H1 (cell line): ENCODE measurements at regions not wholly inside any gene's neighbourhood (a gene's known extent, or its start where the extent isn't known, plus 50 kb on each side); places are given as distances from the start of the nearest gene placed in this dataset.

ENCODE experiments used
- CTCF ChIA-PET: fragments of 300-600 bp; sonication (Branson Sonifier 250); formaldehyde crosslinking; loops from one replicate; lab custom pipeline; 2021; ENCODE audit not compliant: partially characterized antibody; lab: Charles Lee
- POLR2A ChIA-PET: fragments of 300-600 bp; sonication (Branson Sonifier 250); formaldehyde crosslinking; loops from one replicate; lab custom pipeline; 2021; ENCODE audit warnings: inconsistent platforms; ENCODE audit not compliant: partially characterized antibody; lab: Charles Lee
- DNase-seq, 2 experiments: peaks; one replicate each; pipeline versions ENCODE4 v3.0.0 to v3.0.0-alpha.2; 2010 to 2022; ENCODE audit warnings: low spot score in 2 of 2, low read depth in 1 of 2, mixed read lengths in 1 of 2
- FAIRE-seq: peaks from 2 replicates; lab custom pipeline; 2011; peaks lifted over from hg19 to GRCh38; lab: Jason Lieb, UNC
- H2AFZ ChIP-seq: 2 replicates; pipeline ENCODE4 v1.8.1; 2012; ENCODE audit warnings: low read length, inconsistent platforms
- H2AK5ac ChIP-seq: 2 replicates; pipeline ENCODE4 v1.6.1; 2013; ENCODE audit warnings: low read depth, low read length
- H2BK120ac ChIP-seq: replicated peaks from 2 replicates; pipeline ENCODE3; 2013; ENCODE audit warnings: low read depth, low read length, inconsistent platforms
- H2BK12ac ChIP-seq: 2 replicates; pipeline ENCODE4 v1.6.1; 2013; ENCODE audit warnings: low read depth, low read length
- H2BK15ac ChIP-seq: 2 replicates; pipeline ENCODE4 v1.6.1; 2013; ENCODE audit warnings: low read length
- H2BK20ac ChIP-seq: 2 replicates; pipeline ENCODE4 v1.6.1; 2013; ENCODE audit warnings: low read length
- H2BK5ac ChIP-seq: 2 replicates; pipeline ENCODE4 v1.6.1; 2013; ENCODE audit warnings: low read depth, low read length
- H3K14ac ChIP-seq: 2 replicates; pipeline ENCODE4 v1.6.1; 2013; ENCODE audit warnings: inconsistent platforms; ENCODE audit not compliant: insufficient read length
- H3K18ac ChIP-seq: 2 replicates; pipeline ENCODE4 v1.6.1; 2013; ENCODE audit warnings: low read length; ENCODE audit errors: extremely low read depth
- H3K23ac ChIP-seq: 2 replicates; pipeline ENCODE4 v1.6.1; 2013; ENCODE audit warnings: inconsistent platforms; ENCODE audit not compliant: insufficient read length
- H3K23me2 ChIP-seq: 2 replicates; pipeline ENCODE4 v1.6.1; 2013; ENCODE audit warnings: low read depth, low read length
- H3K27ac ChIP-seq: 2 replicates; pipeline ENCODE4 v1.6.1; 2011; ENCODE audit warnings: low read depth, low read length, inconsistent platforms
- H3K27me3 ChIP-seq, 4 experiments: replicated peaks in 1 of 4; 1 replicate in 1 of 4; 2 replicates in 3 of 4; pipeline versions ENCODE4 v1.6.1 to v1.8.1; 2011 to 2013; ENCODE audit warnings: low read length in 3 of 4, mild to moderate bottlenecking in 3 of 4, inconsistent platforms in 2 of 4, mixed read lengths in 2 of 4, moderate library complexity in 1 of 4; ENCODE audit not compliant: control insufficient read depth in 3 of 4, insufficient read depth in 3 of 4; ENCODE audit errors: extremely low read depth in 1 of 4
- H3K36me3 ChIP-seq, 4 experiments: 2 replicates each; pipeline versions ENCODE4 v1.6.1 to v1.8.1; 2011 to 2013; ENCODE audit warnings: mild to moderate bottlenecking in 4 of 4, low read length in 3 of 4, moderate library complexity in 2 of 4, control low read depth in 1 of 4, inconsistent platforms in 1 of 4; ENCODE audit not compliant: insufficient read depth in 4 of 4, control insufficient read depth in 2 of 4
- H3K4ac ChIP-seq: replicated peaks from 2 replicates; pipeline ENCODE3; 2013; ENCODE audit warnings: low read length, low read depth, mixed read lengths, inconsistent platforms; ENCODE audit not compliant: insufficient read length
- H3K4me1 ChIP-seq, 4 experiments: replicated peaks in 1 of 4; 1 replicate in 1 of 4; 2 replicates in 3 of 4; pipeline versions ENCODE4 v1.6.1 to v1.8.1; 2011 to 2013; ENCODE audit warnings: low read length in 3 of 4, inconsistent platforms in 2 of 4, mixed read lengths in 1 of 4; ENCODE audit not compliant: insufficient read depth in 4 of 4, control insufficient read depth in 3 of 4
- H3K4me2 ChIP-seq, 2 experiments: 2 replicates each; pipeline versions ENCODE4 v1.6.1 to v1.8.1; 2011 to 2013; ENCODE audit warnings: low read depth in 2 of 2, low read length in 2 of 2, control low read depth in 1 of 2, inconsistent platforms in 1 of 2, mild to moderate bottlenecking in 1 of 2; ENCODE audit not compliant: insufficient read depth in 1 of 2
- H3K4me3 ChIP-seq, 4 experiments: fragments of 200-600, 300-600 bp in 1 of 4; sonication (generic), shearing (Covaris generic), sonication (Bioruptor Twin) in 1 of 4; 2 replicates each; pipeline versions ENCODE4 v1.5.1 to v1.8.1; 2011 to 2016; ENCODE audit warnings: low read length in 4 of 4, low read depth in 3 of 4, control low read depth in 2 of 4, inconsistent platforms in 2 of 4, mild to moderate bottlenecking in 2 of 4, mixed read lengths in 1 of 4, moderate library complexity in 1 of 4; ENCODE audit not compliant: insufficient read depth in 2 of 4; ENCODE audit errors: extremely low read depth in 1 of 4
- H3K56ac ChIP-seq: replicated peaks from 2 replicates; pipeline ENCODE3; 2013; ENCODE audit warnings: low read depth, mild to moderate bottlenecking, mixed read lengths, low read length, inconsistent platforms; ENCODE audit not compliant: insufficient read length
- H3K79me1 ChIP-seq: 2 replicates; pipeline ENCODE4 v1.6.1; 2013; ENCODE audit warnings: low read depth, low read length, control low read depth
- H3K79me2 ChIP-seq, 2 experiments: 2 replicates each; pipeline versions ENCODE4 v1.6.1 to v1.8.1; 2012 to 2013; ENCODE audit warnings: low read length in 2 of 2, mild to moderate bottlenecking in 2 of 2, inconsistent platforms in 1 of 2; ENCODE audit not compliant: insufficient read depth in 2 of 2, control insufficient read depth in 1 of 2
- H3K9ac ChIP-seq, 4 experiments: replicated peaks in 1 of 4; 1 replicate in 1 of 4; 2 replicates in 3 of 4; pipeline versions ENCODE4 v1.6.1 to v1.8.1; 2011 to 2013; ENCODE audit warnings: low read depth in 3 of 4, low read length in 3 of 4, control low read depth in 2 of 4, mild to moderate bottlenecking in 2 of 4, moderate library complexity in 2 of 4, inconsistent platforms in 1 of 4; ENCODE audit errors: extremely low read depth in 1 of 4
- H3K9me3 ChIP-seq, 2 experiments: 2 replicates each; pipeline versions ENCODE4 v1.6.1 to v1.8.1; 2012 to 2013; ENCODE audit warnings: mild to moderate bottlenecking in 2 of 2, moderate library complexity in 2 of 2, control low read depth in 1 of 2, inconsistent platforms in 1 of 2, low read depth in 1 of 2, low read length in 1 of 2, mixed read lengths in 1 of 2; ENCODE audit not compliant: insufficient read depth in 2 of 2
- H4K20me1 ChIP-seq, 2 experiments: replicated peaks in 1 of 2; 2 replicates each; pipeline versions ENCODE3 to v1.8.1; 2011 to 2013; ENCODE audit warnings: inconsistent platforms in 2 of 2, low read length in 2 of 2, mild to moderate bottlenecking in 1 of 2; ENCODE audit not compliant: insufficient read depth in 2 of 2, control insufficient read depth in 1 of 2
- H4K5ac ChIP-seq: 2 replicates; pipeline ENCODE4 v1.6.1; 2013; ENCODE audit warnings: low read length, low read depth, mixed read lengths, inconsistent platforms; ENCODE audit not compliant: insufficient read length
- H4K8ac ChIP-seq: 2 replicates; pipeline ENCODE4 v1.8.0; 2013; ENCODE audit warnings: mild to moderate bottlenecking, moderate library complexity, low read length, inconsistent platforms; ENCODE audit not compliant: insufficient read depth; ENCODE audit errors: extremely low read depth
- H4K91ac ChIP-seq: replicated peaks from 2 replicates; pipeline ENCODE3; 2013; ENCODE audit warnings: low read length, mixed read lengths, inconsistent platforms; ENCODE audit not compliant: insufficient read length
- POLR2A ChIP-seq, 2 experiments: IDR thresholded peaks; 1 replicate in 1 of 2; 2 replicates in 1 of 2; pipeline ENCODE4 v1.6.1; 2011; ENCODE audit warnings: low read depth in 2 of 2, low read length in 2 of 2, mild to moderate bottlenecking in 2 of 2; ENCODE audit errors: control extremely low read depth in 1 of 2
- RXRA ChIP-seq: IDR thresholded peaks from 2 replicates; pipeline ENCODE4 v1.6.1; 2011; ENCODE audit warnings: low read depth, mild to moderate bottlenecking, low read length, moderate library complexity; ENCODE audit not compliant: insufficient read depth
- SIN3A ChIP-seq, 2 experiments: IDR thresholded peaks in 1 of 2; conservative IDR thresholded peaks in 1 of 2; 2 replicates each; pipeline ENCODE4 v1.6.1; 2011 to 2012; ENCODE audit warnings: low read length in 2 of 2, improper control_type of control experiment in 1 of 2, low read depth in 1 of 2, mild to moderate bottlenecking in 1 of 2
- WGBS, 2 experiments: shearing (Covaris generic) in 1 of 2; methylation state at CpG; one replicate each; pipeline versions ENCODE4 v1.1.6 to v1.1.7; 2013 to 2015; ENCODE audit warnings: low lambda C conversion rate in 2 of 2, mixed read lengths in 2 of 2, inconsistent platforms in 1 of 2, low coverage in 1 of 2, missing lambda C conversion rate in 1 of 2; ENCODE audit not compliant: insufficient replicate concordance in 2 of 2, insufficient coverage in 1 of 2, insufficient read length in 1 of 2; ENCODE audit errors: extremely low coverage in 1 of 2, missing lambda C conversion rate in 1 of 2; 5-methylcytosine and 5-hydroxymethylcytosine counted together

GRCh38 chr14:65906344-65906743 lies 493.8 kb downstream of the FUT8 start:
- ChIA-PET POLR2A (no interaction called here), CTCF (interaction anchor here (0.7 kb wide), 1 partner anchor 1270 kb away, joined by 3 read pairs; no protein-coding TSS in a partner anchor)
- Histone ChIP-seq H4K20me1 (no peaks in the 10 kb centered on the region), H3K27ac (no peak overlapping the region), H2BK12ac (no peak overlapping the region), H3K36me3 (no peaks in the 10 kb centered on the region), H2BK120ac (no peak overlapping the region), H4K91ac (no peak overlapping the region), H3K23ac (no peak overlapping the region), H3K27me3 (no peaks in the 10 kb centered on the region), H2AK5ac (no peak overlapping the region), H3K4ac (no peak overlapping the region), H3K9me3 (peaks cover 2 to 3% of the 10 kb centered on the region in 2 experiments; a peak in 2 of 4 replicates), H2AFZ (no peak overlapping the region), H2BK20ac (no peak overlapping the region), H3K56ac (no peak overlapping the region), H4K8ac (no peak overlapping the region), H3K4me3 (no peak overlapping the region), H3K4me2 (no peak overlapping the region), H3K23me2 (peaks cover 4% of the 10 kb centered on the region; the same call in 1 of the 2 replicates), H3K79me1 (no peaks in the 10 kb centered on the region), H3K14ac (no peak overlapping the region), H2BK5ac (no peak overlapping the region), H3K4me1 (no peaks in the 10 kb centered on the region; a peak in 1 of 7 replicates), H3K79me2 (no peaks in the 10 kb centered on the region), H4K5ac (no peak overlapping the region), H2BK15ac (no peak overlapping the region), H3K9ac (no peak overlapping the region), H3K18ac (no peak overlapping the region)
- no peak for FAIRE-seq
- no peak for DNase-seq
- TF ChIP-seq RXRA (no peak), SIN3A (conservative IDR thresholded peaks at IDR 0.05 in 1 of 2, IDR thresholded peaks at IDR 0.05 in 1 of 2; ENCODE audit: low read depth in 1 of 2, low read length in 2 of 2) (no peak), POLR2A (IDR thresholded peaks at IDR 0.05; ENCODE audit: control extremely low read depth in 1 of 2, low read depth in 2 of 2, low read length in 2 of 2) (no peak)
- WGBS, 2 experiments, result 81% methylated on average over 4 of the region's 4 CpGs; no CpG with 5 or more reads in 1 of the 2 experiments
